ENCODE measurements at regions not wholly inside any gene's neighbourhood (a gene's known extent, or its start where the extent isn't known, plus 50 kb on each side); places are given as distances from the start of the nearest gene placed in this dataset.

- DNase-seq (ENCODE audit: low spot score) (no peak), FAIRE-seq (no peak), ATAC-seq (no peak)
- Histone ChIP-seq H3K4me1 (ENCODE audit: insufficient read depth, low read length) (no peaks in the 10 kb centered on the region), H3K27me3 (ENCODE audit: control insufficient read depth in 1 of 2, insufficient read depth in 2 of 2, low read length in 2 of 2) (no peaks in the 10 kb centered on the region), H3K4me3 (replicated peaks in 1 of 3; ENCODE audit: insufficient read depth in 1 of 3, low read depth in 2 of 3, low read length in 3 of 3) (no peak overlapping the region), H2AFZ (ENCODE audit: low read length) (no peak overlapping the region), H3K4me2 (ENCODE audit: low read depth, low read length) (no peak overlapping the region), H3K27ac (ENCODE audit: extremely low read length, insufficient read depth, low read length) (no peak overlapping the region), H3K9ac (ENCODE audit: insufficient read depth, low read depth, low read length) (no peak overlapping the region), H3K36me3 (replicated peaks in 1 of 2; ENCODE audit: control insufficient read depth in 1 of 2, insufficient read depth in 2 of 2, low read length in 2 of 2) (no peaks in the 10 kb centered on the region), H3K9me3 (ENCODE audit: low read length) (no peaks in the 10 kb centered on the region), H3K79me2 (ENCODE audit: insufficient read depth, low read length) (no peaks in the 10 kb centered on the region), H4K20me1 (ENCODE audit: insufficient read depth, low read length) (no peaks in the 10 kb centered on the region)
- POLR2A ChIA-PET, result no interaction called here
- CTCF ChIA-PET (ENCODE audit: low intra/inter-chr PET ratio, low total read pairs), result no interaction called here
- no peak for TF ChIP-seq MLX (CRISPR knock-in tag; IDR thresholded peaks at IDR 0.05)
- no peak for TF ChIP-seq ZBTB49 (CRISPR knock-in tag; IDR thresholded peaks at IDR 0.05; ENCODE audit: borderline replicate concordance)
- TF ChIP-seq GFI1 (CRISPR knock-in tag; IDR thresholded peaks at IDR 0.05; ENCODE audit: borderline replicate concordance), result no peak
- no peak for TF ChIP-seq NR2C2 (CRISPR knock-in tag; IDR thresholded peaks at IDR 0.05; ENCODE audit: borderline replicate concordance)
- TF ChIP-seq HMGA1 (CRISPR knock-in tag; conservative IDR thresholded peaks at IDR 0.05), result no peak
- no peak for TF ChIP-seq PRMT3 (CRISPR knock-in tag; IDR thresholded peaks at IDR 0.05; ENCODE audit: borderline replicate concordance, low read depth)
- TF ChIP-seq BRCA1 (CRISPR knock-in tag; IDR thresholded peaks at IDR 0.05), result no peak
- no peak for TF ChIP-seq SIX4 (CRISPR knock-in tag; IDR thresholded peaks at IDR 0.05)
- TF ChIP-seq SETDB1 (CRISPR knock-in tag; IDR thresholded peaks at IDR 0.05; ENCODE audit: borderline replicate concordance), result no peak
- TF ChIP-seq ZNF337 (CRISPR knock-in tag; IDR thresholded peaks at IDR 0.05; ENCODE audit: borderline replicate concordance, low read depth), result no peak
- TF ChIP-seq ZNF652 (CRISPR knock-in tag; IDR thresholded peaks at IDR 0.05; ENCODE audit: borderline replicate concordance, low read depth), result no peak
- no peak for TF ChIP-seq RXRA (CRISPR knock-in tag; IDR thresholded peaks at IDR 0.05)
- no peak for TF ChIP-seq POLR2AphosphoS5 (IDR thresholded peaks at IDR 0.05; ENCODE audit: low read depth, low read length)
- no peak for TF ChIP-seq EHMT2 (IDR thresholded peaks at IDR 0.05; ENCODE audit: borderline replicate concordance, low read depth, low read length)
- no peak for TF ChIP-seq ZNF329 (CRISPR knock-in tag; IDR thresholded peaks at IDR 0.05; ENCODE audit: low read depth)
- no peak for TF ChIP-seq ETS1 (CRISPR knock-in tag; IDR thresholded peaks at IDR 0.05)
- no peak for TF ChIP-seq RNF219 (CRISPR knock-in tag; IDR thresholded peaks at IDR 0.05)
- BruUV-seq (replicated peaks), result no TSS peak
- intact Hi-C loops (cut with micrococcal nuclease; ENCODE audit: unreplicated experiment), result no loop called here
- in situ Hi-C loops (cut with HindIII; ENCODE audit: extremely low pct_ligation_motif_present, low pct_unique_long_range_greater_than_20kb), result no loop called here
Measured at GRCh38 chr10:65328486-65328885, 1597.3 kb upstream of the LRRTM3 start.

All from HepG2 (cell line).